HepG2 (cell line): ENCODE measurements at regions not wholly inside any gene's neighbourhood (a gene's known extent, or its start where the extent isn't known, plus 50 kb on each side); places are given as distances from the start of the nearest gene placed in this dataset.
A peak's percentile ranks its signal among the peaks of the same experiment; 100 is the strongest.

Experiments
- ADNP ChIP-seq: sonication (generic); formaldehyde crosslinking; IDR thresholded peaks from 2 replicates; pipeline ENCODE4 v1.4.0; 2020; ENCODE audit warnings: missing genetic modification reagents
- ARID2 ChIP-seq: sonication (generic); formaldehyde crosslinking; IDR thresholded peaks from 2 replicates; pipeline ENCODE4 v1.8.1; 2022; ENCODE audit warnings: mild to moderate bottlenecking, missing genetic modification reagents, borderline replicate concordance
- FOXA3 ChIP-seq: IDR thresholded peaks from 2 replicates; pipeline ENCODE4 v1.6.1; 2016; ENCODE audit warnings: missing genetic modification reagents, missing compliant biosample characterization
- HMGA1 ChIP-seq: sonication (generic); formaldehyde crosslinking; conservative IDR thresholded peaks from 2 replicates; pipeline ENCODE4 v1.4.0; 2020; ENCODE audit warnings: missing genetic modification reagents
- KDM2A ChIP-seq: sonication (generic); formaldehyde crosslinking; IDR thresholded peaks from 2 replicates; pipeline ENCODE4 v1.4.0; 2020; ENCODE audit warnings: low read depth, missing genetic modification reagents, borderline replicate concordance
- MAFG ChIP-seq: sonication (generic); formaldehyde crosslinking; IDR thresholded peaks from 2 replicates; pipeline ENCODE4 v1.5.1; 2020; ENCODE audit warnings: mild to moderate bottlenecking, missing genetic modification reagents
- NFYC ChIP-seq: IDR thresholded peaks from 2 replicates; pipeline ENCODE4 v1.6.1; 2016; ENCODE audit warnings: missing genetic modification reagents, missing compliant biosample characterization
- RAD21 ChIP-seq: fragments of 450-650 bp; formaldehyde crosslinking; IDR thresholded peaks from 2 replicates; pipeline ENCODE4 v1.5.0; 2020; ENCODE audit warnings: mild to moderate bottlenecking
- TRIM24 ChIP-seq: sonication (generic); formaldehyde crosslinking; IDR thresholded peaks from 2 replicates; pipeline ENCODE4 v1.8.0; 2022; ENCODE audit warnings: mild to moderate bottlenecking, missing genetic modification reagents
- ZBTB1 ChIP-seq: sonication (generic); formaldehyde crosslinking; IDR thresholded peaks from 2 replicates; pipeline ENCODE4 v1.4.0; 2020; ENCODE audit warnings: missing genetic modification reagents, borderline replicate concordance
- ZNF468 ChIP-seq: sonication (generic); formaldehyde crosslinking; IDR thresholded peaks from 2 replicates; pipeline ENCODE4 v1.8.0; 2022; ENCODE audit warnings: mild to moderate bottlenecking, moderate library complexity, missing genetic modification reagents
- ZNF720 ChIP-seq: sonication (generic); formaldehyde crosslinking; IDR thresholded peaks from 2 replicates; pipeline ENCODE4 v1.4.0; 2020; ENCODE audit warnings: missing genetic modification reagents
- ZNF75D ChIP-seq: sonication (generic); formaldehyde crosslinking; IDR thresholded peaks from 2 replicates; pipeline ENCODE4 v1.8.1; 2023; ENCODE audit warnings: missing genetic modification reagents, mild to moderate bottlenecking, borderline replicate concordance
- ZNF768 ChIP-seq: sonication (generic); formaldehyde crosslinking; IDR thresholded peaks from 2 replicates; pipeline ENCODE4 v1.4.0; 2020; ENCODE audit warnings: missing genetic modification reagents
- ZNF781 ChIP-seq: sonication (generic); formaldehyde crosslinking; IDR thresholded peaks from 2 replicates; pipeline ENCODE4 v1.5.1; 2020; ENCODE audit warnings: borderline replicate concordance, mild to moderate bottlenecking, missing genetic modification reagents; ENCODE audit errors: not compliant biosample characterization
- TF ChIP-seq, protein P1 (sequence below), 2 experiments: sonication (generic) in 1 of 2; formaldehyde crosslinking in 1 of 2; IDR thresholded peaks; 2 replicates each; pipeline versions ENCODE4 v1.4.0 to v1.6.1; 2016 to 2020; ENCODE audit warnings: borderline replicate concordance in 1 of 2, low read depth in 1 of 2, mild to moderate bottlenecking in 1 of 2, missing genetic modification reagents in 1 of 2
- TF ChIP-seq, protein P2 (sequence below): sonication (generic); formaldehyde crosslinking; IDR thresholded peaks from 2 replicates; pipeline ENCODE4 v1.4.0; 2020; ENCODE audit warnings: missing genetic modification reagents, borderline replicate concordance
- TF ChIP-seq, protein P3 (sequence below): sonication (generic); formaldehyde crosslinking; IDR thresholded peaks from 2 replicates; pipeline ENCODE4 v1.4.0; 2020; ENCODE audit warnings: missing genetic modification reagents, mild to moderate bottlenecking, borderline replicate concordance

DNA sequence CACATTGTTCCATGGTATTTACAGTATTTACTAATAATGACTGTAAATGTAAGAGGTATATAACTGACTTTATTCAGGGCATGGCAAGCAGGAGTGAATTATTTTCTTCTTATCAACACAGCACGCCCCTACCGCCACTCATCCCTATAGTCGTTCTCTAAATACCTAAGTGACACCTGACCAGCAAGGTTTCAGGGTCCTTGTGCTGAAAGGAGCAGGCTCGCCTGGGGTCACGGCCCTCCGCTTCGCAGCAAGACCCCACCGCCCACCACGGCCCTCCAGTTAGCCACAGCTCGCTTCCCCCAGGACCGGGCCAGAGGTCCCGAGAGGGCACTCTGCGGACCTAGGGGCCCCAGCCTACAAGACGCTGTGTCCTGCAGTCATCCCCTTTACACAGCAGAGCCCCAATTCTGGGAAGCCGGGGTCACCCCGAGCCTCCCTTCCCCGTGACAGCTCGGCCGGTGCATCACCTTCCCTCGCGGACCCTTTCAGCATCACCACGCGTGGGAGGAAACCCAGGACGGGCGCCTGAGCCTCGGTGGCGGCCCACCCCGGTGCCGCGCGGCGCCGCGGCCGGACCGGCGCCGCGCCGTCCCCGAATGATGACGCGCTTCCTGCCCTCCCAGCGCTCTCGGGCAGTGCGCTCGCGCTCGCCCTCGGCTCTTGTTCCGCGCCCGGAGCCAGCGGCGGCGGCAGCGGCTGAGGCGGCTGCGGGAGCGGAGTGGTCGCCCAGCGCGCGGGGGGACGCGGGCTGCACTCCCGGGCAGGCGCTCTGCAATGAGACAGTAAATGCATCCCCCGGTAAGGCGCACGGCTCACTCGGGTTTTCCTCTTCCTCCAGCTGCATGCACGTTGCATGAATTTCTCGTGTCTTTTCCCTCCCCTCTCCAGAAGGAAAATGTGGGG lies 225.1 kb upstream of the C2CD4B start, which contains the start of gene TLN2 (continued):
- TF ChIP-seq, protein P1, sequence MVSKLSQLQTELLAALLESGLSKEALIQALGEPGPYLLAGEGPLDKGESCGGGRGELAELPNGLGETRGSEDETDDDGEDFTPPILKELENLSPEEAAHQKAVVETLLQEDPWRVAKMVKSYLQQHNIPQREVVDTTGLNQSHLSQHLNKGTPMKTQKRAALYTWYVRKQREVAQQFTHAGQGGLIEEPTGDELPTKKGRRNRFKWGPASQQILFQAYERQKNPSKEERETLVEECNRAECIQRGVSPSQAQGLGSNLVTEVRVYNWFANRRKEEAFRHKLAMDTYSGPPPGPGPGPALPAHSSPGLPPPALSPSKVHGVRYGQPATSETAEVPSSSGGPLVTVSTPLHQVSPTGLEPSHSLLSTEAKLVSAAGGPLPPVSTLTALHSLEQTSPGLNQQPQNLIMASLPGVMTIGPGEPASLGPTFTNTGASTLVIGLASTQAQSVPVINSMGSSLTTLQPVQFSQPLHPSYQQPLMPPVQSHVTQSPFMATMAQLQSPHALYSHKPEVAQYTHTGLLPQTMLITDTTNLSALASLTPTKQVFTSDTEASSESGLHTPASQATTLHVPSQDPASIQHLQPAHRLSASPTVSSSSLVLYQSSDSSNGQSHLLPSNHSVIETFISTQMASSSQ (IDR thresholded peaks at IDR 0.05; ENCODE audit: low read depth), result no peak
- TF ChIP-seq, protein P1 (CRISPR knock-in tag; IDR thresholded peaks at IDR 0.05; ENCODE audit: borderline replicate concordance), result no peak; the same call in 1 of the 2 replicates
- TF ChIP-seq ZNF720 (CRISPR knock-in tag) (no peak), ZNF781 (CRISPR knock-in tag) (no peak), RAD21 (CRISPR knock-in tag) (peak; percentile 50; the same call in 1 of the 2 replicates), KDM2A (CRISPR knock-in tag) (peak; percentile 85), TRIM24 (CRISPR knock-in tag) (no peak), HMGA1 (CRISPR knock-in tag) (no peak), ARID2 (CRISPR knock-in tag) (0 out of 2 replicates have a peak, but pooled peaks have one; percentile 13), ZNF468 (CRISPR knock-in tag) (no peak), ZNF75D (CRISPR knock-in tag) (no peak), ZBTB1 (CRISPR knock-in tag) (no peak), ZNF768 (CRISPR knock-in tag) (peak; percentile 75; the same call in 1 of the 2 replicates), NFYC (CRISPR knock-in tag) (no peak), MAFG (CRISPR knock-in tag) (no peak), FOXA3 (CRISPR knock-in tag) (no peak), ADNP (CRISPR knock-in tag) (no peak)
- TF ChIP-seq, protein P2, sequence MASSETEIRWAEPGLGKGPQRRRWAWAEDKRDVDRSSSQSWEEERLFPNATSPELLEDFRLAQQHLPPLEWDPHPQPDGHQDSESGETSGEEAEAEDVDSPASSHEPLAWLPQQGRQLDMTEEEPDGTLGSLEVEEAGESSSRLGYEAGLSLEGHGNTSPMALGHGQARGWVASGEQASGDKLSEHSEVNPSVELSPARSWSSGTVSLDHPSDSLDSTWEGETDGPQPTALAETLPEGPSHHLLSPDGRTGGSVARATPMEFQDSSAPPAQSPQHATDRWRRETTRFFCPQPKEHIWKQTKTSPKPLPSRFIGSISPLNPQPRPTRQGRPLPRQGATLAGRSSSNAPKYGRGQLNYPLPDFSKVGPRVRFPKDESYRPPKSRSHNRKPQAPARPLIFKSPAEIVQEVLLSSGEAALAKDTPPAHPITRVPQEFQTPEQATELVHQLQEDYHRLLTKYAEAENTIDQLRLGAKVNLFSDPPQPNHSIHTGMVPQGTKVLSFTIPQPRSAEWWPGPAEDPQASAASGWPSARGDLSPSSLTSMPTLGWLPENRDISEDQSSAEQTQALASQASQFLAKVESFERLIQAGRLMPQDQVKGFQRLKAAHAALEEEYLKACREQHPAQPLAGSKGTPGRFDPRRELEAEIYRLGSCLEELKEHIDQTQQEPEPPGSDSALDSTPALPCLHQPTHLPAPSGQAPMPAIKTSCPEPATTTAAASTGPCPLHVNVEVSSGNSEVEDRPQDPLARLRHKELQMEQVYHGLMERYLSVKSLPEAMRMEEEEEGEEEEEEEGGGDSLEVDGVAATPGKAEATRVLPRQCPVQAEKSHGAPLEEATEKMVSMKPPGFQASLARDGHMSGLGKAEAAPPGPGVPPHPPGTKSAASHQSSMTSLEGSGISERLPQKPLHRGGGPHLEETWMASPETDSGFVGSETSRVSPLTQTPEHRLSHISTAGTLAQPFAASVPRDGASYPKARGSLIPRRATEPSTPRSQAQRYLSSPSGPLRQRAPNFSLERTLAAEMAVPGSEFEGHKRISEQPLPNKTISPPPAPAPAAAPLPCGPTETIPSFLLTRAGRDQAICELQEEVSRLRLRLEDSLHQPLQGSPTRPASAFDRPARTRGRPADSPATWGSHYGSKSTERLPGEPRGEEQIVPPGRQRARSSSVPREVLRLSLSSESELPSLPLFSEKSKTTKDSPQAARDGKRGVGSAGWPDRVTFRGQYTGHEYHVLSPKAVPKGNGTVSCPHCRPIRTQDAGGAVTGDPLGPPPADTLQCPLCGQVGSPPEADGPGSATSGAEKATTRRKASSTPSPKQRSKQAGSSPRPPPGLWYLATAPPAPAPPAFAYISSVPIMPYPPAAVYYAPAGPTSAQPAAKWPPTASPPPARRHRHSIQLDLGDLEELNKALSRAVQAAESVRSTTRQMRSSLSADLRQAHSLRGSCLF (CRISPR knock-in tag), result no peak
- TF ChIP-seq, protein P3, sequence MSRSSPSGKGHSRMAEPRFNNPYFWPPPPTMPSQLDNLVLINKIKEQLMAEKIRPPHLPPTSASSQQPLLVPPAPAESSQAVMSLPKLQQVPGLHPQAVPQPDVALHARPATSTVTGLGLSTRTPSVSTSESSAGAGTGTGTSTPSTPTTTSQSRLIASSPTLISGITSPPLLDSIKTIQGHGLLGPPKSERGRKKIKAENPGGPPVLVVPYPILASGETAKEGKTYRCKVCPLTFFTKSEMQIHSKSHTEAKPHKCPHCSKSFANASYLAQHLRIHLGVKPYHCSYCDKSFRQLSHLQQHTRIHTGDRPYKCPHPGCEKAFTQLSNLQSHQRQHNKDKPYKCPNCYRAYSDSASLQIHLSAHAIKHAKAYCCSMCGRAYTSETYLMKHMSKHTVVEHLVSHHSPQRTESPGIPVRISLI (CRISPR knock-in tag), result no peak
